WTC11 (cell line): ENCODE measurements at regions not wholly inside any gene's neighbourhood (a gene's known extent, or its start where the extent isn't known, plus 50 kb on each side); places are given as distances from the start of the nearest gene placed in this dataset.

Experiments used
- ATAC-seq: fragments of 200-7000 bp; cut with Tn5 transposase; 2 replicates; pipeline ENCODE4 v1.10.0; 2021; ENCODE audit warnings: mild to moderate bottlenecking, moderate library complexity
- CTCF ChIA-PET: fragments of 300-600 bp; sonication (Branson Sonifier 250); formaldehyde crosslinking; loops from one replicate; lab custom pipeline; 2021; ENCODE audit warnings: antibody characterized with exemption; lab: Charles Lee
- POLR2A ChIA-PET: fragments of 350-600 bp; sonication (Branson Sonifier 250); formaldehyde crosslinking; loops from one replicate; lab custom pipeline; 2021; ENCODE audit warnings: antibody characterized with exemption; lab: Charles Lee
- DNase-seq: peaks from one replicate; pipeline ENCODE4 v3.0.0; 2021; ENCODE audit warnings: low spot score
- H3K27ac Mint-ChIP-seq: 2 replicates; pipeline ENCODE4 v1.8.0; 2021; ENCODE audit warnings: mixed read lengths
- H3K27me3 Mint-ChIP-seq: 2 replicates; pipeline ENCODE4 v1.8.0; 2021; ENCODE audit warnings: low read depth, mild to moderate bottlenecking, moderate library complexity, mixed read lengths
- H3K36me3 Mint-ChIP-seq: 2 replicates; pipeline ENCODE4 v1.8.0; 2021; ENCODE audit warnings: mixed read lengths
- H3K4me1 Mint-ChIP-seq: 2 replicates; pipeline ENCODE4 v1.8.0; 2022; ENCODE audit warnings: mixed read lengths
- H3K4me3 Mint-ChIP-seq: 2 replicates; pipeline ENCODE4 v1.8.0; 2021; ENCODE audit warnings: mild to moderate bottlenecking, moderate library complexity, mixed read lengths
- H3K9me3 Mint-ChIP-seq: 2 replicates; pipeline ENCODE4 v1.8.0; 2021; ENCODE audit warnings: mixed read lengths
- CBFB ChIP-seq: sonication (generic); formaldehyde crosslinking; IDR thresholded peaks from 2 replicates; pipeline ENCODE4 v1.8.1; 2022; ENCODE audit warnings: mild to moderate bottlenecking, low read depth, missing genetic modification reagents
- ELF4 ChIP-seq: sonication (generic); formaldehyde crosslinking; IDR thresholded peaks from 2 replicates; pipeline ENCODE4 v1.8.1; 2022; ENCODE audit warnings: low read depth, mild to moderate bottlenecking, moderate library complexity, missing genetic modification reagents
- ESRRA ChIP-seq: sonication (generic); formaldehyde crosslinking; IDR thresholded peaks from 2 replicates; pipeline ENCODE4 v1.8.1; 2022; ENCODE audit warnings: mild to moderate bottlenecking, missing genetic modification reagents, borderline replicate concordance
- ETV6 ChIP-seq: sonication (generic); formaldehyde crosslinking; IDR thresholded peaks from 2 replicates; pipeline ENCODE4 v1.8.1; 2022; ENCODE audit warnings: mild to moderate bottlenecking, missing genetic modification reagents
- GABPB1 ChIP-seq: sonication (generic); formaldehyde crosslinking; IDR thresholded peaks from 2 replicates; pipeline ENCODE4 v1.8.1; 2023; ENCODE audit warnings: mild to moderate bottlenecking, missing genetic modification reagents
- GTF2I ChIP-seq: fragments of 250-450 bp; sonication (Bioruptor Pico); conservative IDR thresholded peaks from 2 replicates; pipeline ENCODE4 v1.4.0; 2021; ENCODE audit warnings: mild to moderate bottlenecking
- IRF2 ChIP-seq: sonication (generic); formaldehyde crosslinking; IDR thresholded peaks from 2 replicates; pipeline ENCODE4 v1.8.0; 2022; ENCODE audit warnings: low read depth, missing genetic modification reagents, borderline replicate concordance
- JUN ChIP-seq: sonication (generic); formaldehyde crosslinking; IDR thresholded peaks from 2 replicates; pipeline ENCODE4 v1.8.0; 2023; ENCODE audit warnings: mild to moderate bottlenecking, missing genetic modification reagents
- MXD4 ChIP-seq: fragments of 250-450 bp; sonication (Bioruptor Pico); IDR thresholded peaks from 2 replicates; pipeline ENCODE4 v1.8.0; 2021; ENCODE audit warnings: mild to moderate bottlenecking, moderate library complexity, borderline replicate concordance
- NR3C1 ChIP-seq: sonication (generic); formaldehyde crosslinking; conservative IDR thresholded peaks from 2 replicates; pipeline ENCODE4 v1.8.1; 2023; ENCODE audit warnings: low read depth, mild to moderate bottlenecking, missing genetic modification reagents
- PREB ChIP-seq: sonication (generic); formaldehyde crosslinking; IDR thresholded peaks from 2 replicates; pipeline ENCODE4 v1.8.1; 2022; ENCODE audit warnings: mild to moderate bottlenecking, missing genetic modification reagents, moderate library complexity, borderline replicate concordance
- PRRX2 ChIP-seq: fragments of 250-450 bp; sonication (Bioruptor Pico); IDR thresholded peaks from 2 replicates; pipeline ENCODE4 v1.8.0; 2021; ENCODE audit warnings: mild to moderate bottlenecking
- SOX15 ChIP-seq: fragments of 250-450 bp; sonication (Bioruptor Pico); IDR thresholded peaks from 2 replicates; pipeline ENCODE4 v1.9.0; 2021; ENCODE audit warnings: mild to moderate bottlenecking
- SP1 ChIP-seq: sonication (generic); formaldehyde crosslinking; conservative IDR thresholded peaks from 2 replicates; pipeline ENCODE4 v1.8.1; 2022; ENCODE audit warnings: missing genetic modification reagents
- TCF7 ChIP-seq: sonication (generic); formaldehyde crosslinking; IDR thresholded peaks from 2 replicates; pipeline ENCODE4 v1.8.0; 2022; ENCODE audit warnings: mild to moderate bottlenecking, low read depth, missing genetic modification reagents, moderate library complexity
- TEAD1 ChIP-seq: sonication (generic); formaldehyde crosslinking; IDR thresholded peaks from 2 replicates; pipeline ENCODE4 v1.8.0; 2022; ENCODE audit warnings: mild to moderate bottlenecking, missing genetic modification reagents
- TP53 ChIP-seq: sonication (generic); formaldehyde crosslinking; IDR thresholded peaks from 2 replicates; pipeline ENCODE4 v1.8.1; 2023; ENCODE audit warnings: mild to moderate bottlenecking, missing genetic modification reagents
- ZNF416 ChIP-seq: fragments of 250-450 bp; sonication (Bioruptor Pico); IDR thresholded peaks from 2 replicates; pipeline ENCODE4 v1.9.0; 2021; ENCODE audit warnings: mild to moderate bottlenecking, inconsistent platforms
- TF ChIP-seq, protein P1 (sequence below): fragments of 250-450 bp; sonication (Bioruptor Pico); IDR thresholded peaks from 2 replicates; pipeline ENCODE4 v2.1.2; 2022; ENCODE audit warnings: mild to moderate bottlenecking, moderate library complexity
- TF ChIP-seq, protein P2 (sequence below): fragments of 250-450 bp; sonication (Bioruptor Pico); IDR thresholded peaks from 2 replicates; pipeline ENCODE4 v1.8.0; 2021; ENCODE audit warnings: mild to moderate bottlenecking
- TF ChIP-seq, protein P3 (sequence below): fragments of 250-450 bp; sonication (Bioruptor Pico); IDR thresholded peaks from 2 replicates; pipeline ENCODE4 v1.9.0; 2021; ENCODE audit warnings: mild to moderate bottlenecking

DNA sequence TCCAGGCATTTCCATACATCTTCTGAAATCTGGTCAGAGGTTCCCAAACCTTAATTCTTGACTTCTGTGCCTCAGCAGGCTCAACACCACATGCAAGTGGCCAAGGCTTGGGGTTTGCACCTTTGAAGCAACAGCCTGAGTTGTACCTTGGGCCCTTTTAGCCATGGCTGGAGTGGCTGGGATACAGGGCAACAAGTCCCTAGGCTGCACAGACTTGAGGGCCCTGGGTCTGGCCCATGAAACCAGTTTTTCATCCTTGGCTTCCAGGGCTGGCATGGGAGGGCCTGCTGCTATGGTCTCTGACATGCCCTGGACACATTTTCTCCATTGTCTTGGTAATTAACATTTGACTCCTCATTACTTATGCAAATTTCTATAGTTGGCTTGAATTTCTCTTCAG, 988.8 kb upstream of the CNTNAP5 start:
- CTCF ChIA-PET: no interaction called here
- Mint-ChIP-seq H3K27me3 (no peaks in the 10 kb centered on the region), H3K36me3 (peaks cover 17% of the 10 kb centered on the region), H3K4me3 (no peak overlapping the region), H3K4me1 (no peaks in the 10 kb centered on the region), H3K9me3 (peaks cover 53% of the 10 kb centered on the region), H3K27ac (no peak overlapping the region)
- TF ChIP-seq SP1 (CRISPR knock-in tag) (no peak), ESRRA (CRISPR knock-in tag) (no peak), ETV6 (CRISPR knock-in tag) (no peak), TP53 (CRISPR knock-in tag) (no peak), MXD4 (CRISPR knock-in tag) (no peak), ELF4 (CRISPR knock-in tag) (no peak), SOX15 (CRISPR knock-in tag) (no peak), IRF2 (no peak), JUN (CRISPR knock-in tag) (no peak), TEAD1 (no peak), TCF7 (CRISPR knock-in tag) (no peak)
- TF ChIP-seq, protein P1, sequence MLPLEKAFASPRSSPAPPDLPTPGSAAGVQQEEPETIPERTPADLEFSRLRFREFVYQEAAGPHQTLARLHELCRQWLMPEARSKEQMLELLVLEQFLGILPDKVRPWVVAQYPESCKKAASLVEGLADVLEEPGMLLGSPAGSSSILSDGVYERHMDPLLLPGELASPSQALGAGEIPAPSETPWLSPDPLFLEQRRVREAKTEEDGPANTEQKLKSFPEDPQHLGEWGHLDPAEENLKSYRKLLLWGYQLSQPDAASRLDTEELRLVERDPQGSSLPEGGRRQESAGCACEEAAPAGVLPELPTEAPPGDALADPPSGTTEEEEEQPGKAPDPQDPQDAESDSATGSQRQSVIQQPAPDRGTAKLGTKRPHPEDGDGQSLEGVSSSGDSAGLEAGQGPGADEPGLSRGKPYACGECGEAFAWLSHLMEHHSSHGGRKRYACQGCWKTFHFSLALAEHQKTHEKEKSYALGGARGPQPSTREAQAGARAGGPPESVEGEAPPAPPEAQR (CRISPR knock-in tag): no peak
- TF ChIP-seq, protein P2, sequence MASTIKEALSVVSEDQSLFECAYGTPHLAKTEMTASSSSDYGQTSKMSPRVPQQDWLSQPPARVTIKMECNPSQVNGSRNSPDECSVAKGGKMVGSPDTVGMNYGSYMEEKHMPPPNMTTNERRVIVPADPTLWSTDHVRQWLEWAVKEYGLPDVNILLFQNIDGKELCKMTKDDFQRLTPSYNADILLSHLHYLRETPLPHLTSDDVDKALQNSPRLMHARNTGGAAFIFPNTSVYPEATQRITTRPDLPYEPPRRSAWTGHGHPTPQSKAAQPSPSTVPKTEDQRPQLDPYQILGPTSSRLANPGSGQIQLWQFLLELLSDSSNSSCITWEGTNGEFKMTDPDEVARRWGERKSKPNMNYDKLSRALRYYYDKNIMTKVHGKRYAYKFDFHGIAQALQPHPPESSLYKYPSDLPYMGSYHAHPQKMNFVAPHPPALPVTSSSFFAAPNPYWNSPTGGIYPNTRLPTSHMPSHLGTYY (CRISPR knock-in tag): no peak
- no peak for ATAC-seq
- POLR2A ChIA-PET: no interaction called here
- no peak for DNase-seq

GRCh38 chr2:123040506-123040905, 984.6 kb upstream of the CNTNAP5 start:
- TF ChIP-seq, protein P2 (CRISPR knock-in tag): no peak
- TF ChIP-seq, all 79 proteins: peak for 0
- H3K27me3 Mint-ChIP-seq: no peaks in the 10 kb centered on the region
- H3K27ac Mint-ChIP-seq: no peak overlapping the region
- no peak for ATAC-seq
- DNase-seq: no peak
- no peak overlapping the region for H3K4me3 Mint-ChIP-seq
- H3K4me1 Mint-ChIP-seq: no peaks in the 10 kb centered on the region
- CTCF ChIA-PET: no interaction called here
- POLR2A ChIA-PET: no interaction called here
- peaks cover 35% of the 10 kb centered on the region for H3K9me3 Mint-ChIP-seq
- peaks cover 9% of the 10 kb centered on the region for H3K36me3 Mint-ChIP-seq

DNA sequence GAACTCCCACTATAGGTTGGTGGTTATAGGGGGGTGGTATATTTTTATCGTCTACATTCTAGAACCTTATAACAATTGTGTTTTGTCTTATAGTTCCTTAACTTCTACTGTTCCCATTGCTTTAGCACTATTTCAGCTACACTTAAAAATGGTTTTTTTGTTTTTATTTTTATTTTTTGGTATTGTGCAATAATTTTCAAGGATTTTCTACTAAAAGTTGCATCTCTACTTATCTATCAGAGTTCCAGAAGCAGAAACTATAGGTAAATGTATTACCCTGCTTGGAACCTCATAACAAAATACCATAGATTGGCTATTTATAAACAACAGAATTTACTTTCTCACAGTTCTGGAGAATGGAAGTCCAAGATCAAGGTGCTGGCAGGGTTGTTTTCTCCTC, 981.6 kb upstream of the CNTNAP5 start:
- Mint-ChIP-seq H3K4me1 (no peaks in the 10 kb centered on the region), H3K27ac (no peak overlapping the region), H3K36me3 (no peaks in the 10 kb centered on the region), H3K4me3 (no peak overlapping the region), H3K9me3 (peaks cover 13% of the 10 kb centered on the region), H3K27me3 (no peaks in the 10 kb centered on the region)
- no peak for DNase-seq
- ATAC-seq: no peak
- TF ChIP-seq GTF2I: no peak
- ChIA-PET CTCF (no interaction called here), POLR2A (no interaction called here)

DNA sequence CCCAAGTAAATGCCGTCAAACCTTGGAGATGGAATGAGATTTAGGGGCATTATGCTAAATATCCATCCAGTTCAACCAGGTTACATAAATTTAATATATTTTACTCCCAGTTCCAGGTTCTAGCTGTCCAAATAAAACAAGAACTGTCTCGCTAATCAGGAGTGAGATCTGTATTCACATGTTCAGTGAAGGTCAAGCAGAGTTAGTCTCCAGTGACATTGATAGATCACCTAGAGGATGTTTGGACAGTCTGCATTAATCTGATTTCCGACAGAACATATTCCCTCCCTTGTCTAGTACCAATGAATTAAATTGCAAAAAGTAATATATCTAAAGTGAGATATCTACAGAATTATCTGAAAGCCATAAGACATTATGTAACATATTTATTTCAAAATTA, 979.4 kb upstream of the CNTNAP5 start:
- Mint-ChIP-seq H3K36me3 (no peaks in the 10 kb centered on the region), H3K27ac (no peak overlapping the region), H3K4me1 (no peaks in the 10 kb centered on the region), H3K9me3 (peaks cover 9% of the 10 kb centered on the region), H3K4me3 (no peak overlapping the region), H3K27me3 (no peaks in the 10 kb centered on the region)
- TF ChIP-seq PREB (CRISPR knock-in tag): no peak
- TF ChIP-seq, protein P3, sequence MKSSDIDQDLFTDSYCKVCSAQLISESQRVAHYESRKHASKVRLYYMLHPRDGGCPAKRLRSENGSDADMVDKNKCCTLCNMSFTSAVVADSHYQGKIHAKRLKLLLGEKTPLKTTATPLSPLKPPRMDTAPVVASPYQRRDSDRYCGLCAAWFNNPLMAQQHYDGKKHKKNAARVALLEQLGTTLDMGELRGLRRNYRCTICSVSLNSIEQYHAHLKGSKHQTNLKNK (CRISPR knock-in tag): no peak
- TF ChIP-seq GABPB1 (CRISPR knock-in tag): no peak
- no peak for TF ChIP-seq ZNF416 (CRISPR knock-in tag)
- TF ChIP-seq PRRX2: no peak
- TF ChIP-seq CBFB (CRISPR knock-in tag): no peak
- no peak for TF ChIP-seq MXD4 (CRISPR knock-in tag)
- TF ChIP-seq TP53 (CRISPR knock-in tag): no peak
- no peak for TF ChIP-seq NR3C1 (CRISPR knock-in tag)
- DNase-seq: no peak
- ChIA-PET POLR2A (no interaction called here), CTCF (no interaction called here)
- no peak for ATAC-seq
